IMR-90 (cell line): ENCODE measurements at regions not wholly inside any gene's neighbourhood (a gene's known extent, or its start where the extent isn't known, plus 50 kb on each side); places are given as distances from the start of the nearest gene placed in this dataset.

Experiments
- ATAC-seq: fragments of 200-7000 bp; cut with Tn5 transposase; 2 replicates; pipeline ENCODE4 v1.9.1; 2020; ENCODE audit warnings: low read depth, mild to moderate bottlenecking, moderate library complexity
- BruUV-seq: library from RNA; stranded (reverse); fragments of 400-500 nt; replicated peaks from 2 replicates; lab custom pipeline; 2021; lab: Mats Ljungman, UMichigan
- CTCF ChIA-PET: fragments of 300-600 bp; formaldehyde crosslinking; extraction: SDS; loops from one replicate; lab custom pipeline; 2021; ENCODE audit warnings: antibody characterized with exemption; lab: Yijun Ruan, JAX
- POLR2A ChIA-PET: fragments of 300-600 bp; sonication (Branson Sonifier 250); formaldehyde crosslinking; loops from one replicate; lab custom pipeline; 2022; ENCODE audit warnings: antibody characterized with exemption; ENCODE audit not compliant: unreplicated experiment; lab: Charles Lee
- DNase-seq: peaks from one replicate; pipeline ENCODE4 v3.0.0; 2013
- H2AFZ ChIP-seq: replicated peaks from 2 replicates; pipeline ENCODE3; 2013; ENCODE audit warnings: low read length, mild to moderate bottlenecking; ENCODE audit not compliant: poor library complexity
- H2AK5ac ChIP-seq: 2 replicates; pipeline ENCODE4 v1.6.1; 2013; ENCODE audit warnings: low read depth, low read length, inconsistent platforms
- H2AK9ac ChIP-seq: replicated peaks from 2 replicates; pipeline ENCODE3; 2013; ENCODE audit warnings: mild to moderate bottlenecking, low read depth, low read length, moderate library complexity; ENCODE audit not compliant: poor library complexity
- H2BK120ac ChIP-seq: 2 replicates; pipeline ENCODE4 v1.6.1; 2013; ENCODE audit warnings: low read depth, low read length, inconsistent platforms
- H2BK15ac ChIP-seq: 3 replicates; pipeline ENCODE4 v1.6.1; 2013; ENCODE audit warnings: low read depth, low read length, inconsistent platforms
- H2BK20ac ChIP-seq: 2 replicates; pipeline ENCODE4 v1.6.1; 2013; ENCODE audit warnings: low read depth, mild to moderate bottlenecking, inconsistent platforms, low read length, moderate library complexity
- H2BK5ac ChIP-seq: 2 replicates; pipeline ENCODE4 v1.6.1; 2013; ENCODE audit warnings: mild to moderate bottlenecking, low read depth, low read length, inconsistent platforms; ENCODE audit not compliant: poor library complexity, severe bottlenecking
- H3K14ac ChIP-seq: replicated peaks from 2 replicates; pipeline ENCODE4 v1.6.1; 2013; ENCODE audit warnings: low read depth, low read length, inconsistent platforms
- H3K18ac ChIP-seq: 2 replicates; pipeline ENCODE4 v1.6.1; 2013; ENCODE audit warnings: low read depth, low read length, control low read depth
- H3K23ac ChIP-seq: 2 replicates; pipeline ENCODE4 v1.6.1; 2013; ENCODE audit warnings: low read depth, low read length, inconsistent platforms
- H3K27ac ChIP-seq: 2 replicates; pipeline ENCODE4 v1.5.1; 2013; ENCODE audit warnings: mild to moderate bottlenecking, control low read depth, low read length; ENCODE audit not compliant: insufficient read depth
- H3K27me3 ChIP-seq: 2 replicates; pipeline ENCODE4 v1.6.1; 2013; ENCODE audit warnings: low read length; ENCODE audit not compliant: control insufficient read depth, insufficient read depth
- H3K36me3 ChIP-seq: 2 replicates; pipeline ENCODE4 v1.6.1; 2013; ENCODE audit warnings: low read length, mixed read lengths; ENCODE audit not compliant: control insufficient read depth, insufficient read depth
- H3K4ac ChIP-seq: 2 replicates; pipeline ENCODE4 v1.6.1; 2013; ENCODE audit warnings: low read depth, low read length, inconsistent platforms
- H3K4me1 ChIP-seq: 2 replicates; pipeline ENCODE4 v1.6.1; 2013; ENCODE audit warnings: low read length, mixed read lengths; ENCODE audit not compliant: control insufficient read depth, insufficient read depth
- H3K4me2 ChIP-seq: 2 replicates; pipeline ENCODE4 v1.6.1; 2013; ENCODE audit warnings: low read depth, mild to moderate bottlenecking, control low read depth, low read length, moderate library complexity
- H3K4me3 ChIP-seq: 2 replicates; pipeline ENCODE4 v1.5.1; 2013; ENCODE audit warnings: low read depth, mild to moderate bottlenecking, control low read depth, low read length, moderate library complexity; ENCODE audit not compliant: insufficient read depth
- H3K56ac ChIP-seq: 2 replicates; pipeline ENCODE4 v1.6.1; 2013; ENCODE audit warnings: low read length, inconsistent platforms; ENCODE audit not compliant: insufficient read depth; ENCODE audit errors: extremely low read depth
- H3K79me1 ChIP-seq, 2 experiments: 2 replicates each; pipeline ENCODE4 v1.6.1; 2013; ENCODE audit warnings: low read length in 2 of 2, inconsistent platforms in 1 of 2, low read depth in 1 of 2
- H3K9ac ChIP-seq: 2 replicates; pipeline ENCODE4 v1.6.1; 2013; ENCODE audit warnings: low read depth, low read length, control low read depth
- H3K9me1 ChIP-seq: 2 replicates; pipeline ENCODE4 v1.6.1; 2013; ENCODE audit warnings: low read length, inconsistent platforms; ENCODE audit not compliant: insufficient read depth
- H3K9me3 ChIP-seq: 2 replicates; pipeline ENCODE4 v1.6.1; 2013; ENCODE audit warnings: low read length; ENCODE audit not compliant: control insufficient read depth, insufficient read depth
- H4K20me1 ChIP-seq: 2 replicates; pipeline ENCODE4 v1.6.1; 2013; ENCODE audit warnings: low read length, inconsistent platforms; ENCODE audit not compliant: insufficient read depth
- H4K5ac ChIP-seq: 2 replicates; pipeline ENCODE4 v1.6.1; 2013; ENCODE audit warnings: mild to moderate bottlenecking, low read depth, low read length, control low read depth
- H4K8ac ChIP-seq, 2 experiments: 2 replicates each; pipeline ENCODE4 v1.6.1; 2013; ENCODE audit warnings: low read depth in 2 of 2, low read length in 2 of 2, control low read depth in 1 of 2, inconsistent platforms in 1 of 2
- H4K91ac ChIP-seq: 2 replicates; pipeline ENCODE4 v1.6.1; 2013; ENCODE audit warnings: low read depth, low read length, inconsistent platforms; ENCODE audit not compliant: insufficient read depth
- BHLHE40 ChIP-seq: fragments of 150-350 bp; IDR thresholded peaks from 2 replicates; pipeline ENCODE4 v1.6.1; 2016; ENCODE audit warnings: mild to moderate bottlenecking, low read depth, low read length
- CEBPB ChIP-seq: IDR thresholded peaks from 2 replicates; pipeline ENCODE4 v1.6.1; 2012; ENCODE audit warnings: low read depth, low read length, improper control_type of control experiment
- CHD1 ChIP-seq: IDR thresholded peaks from 2 replicates; pipeline ENCODE4 v1.6.1; 2012; ENCODE audit warnings: low read depth, low read length, improper control_type of control experiment
- FOS ChIP-seq: fragments of 150-350 bp; IDR thresholded peaks from 2 replicates; pipeline ENCODE4 v1.6.1; 2016; ENCODE audit warnings: low read depth, low read length
- MAFK ChIP-seq: IDR thresholded peaks from 2 replicates; pipeline ENCODE4 v1.6.1; 2012; ENCODE audit warnings: low read depth, low read length, improper control_type of control experiment
- MAZ ChIP-seq: IDR thresholded peaks from 2 replicates; pipeline ENCODE4 v1.6.1; 2012; ENCODE audit warnings: low read depth, mild to moderate bottlenecking, low read length, improper control_type of control experiment, moderate library complexity, borderline replicate concordance
- MXI1 ChIP-seq: IDR thresholded peaks from 2 replicates; pipeline ENCODE4 v1.6.1; 2012; ENCODE audit warnings: low read depth, mild to moderate bottlenecking, low read length, moderate library complexity, borderline replicate concordance
- NFE2L2 ChIP-seq: fragments of 150-350 bp; IDR thresholded peaks from 2 replicates; pipeline ENCODE4 v1.6.1; 2016; ENCODE audit warnings: low read depth, mild to moderate bottlenecking, low read length
- POLR2A ChIP-seq: IDR thresholded peaks from 2 replicates; pipeline ENCODE4 v1.6.1; 2012; ENCODE audit warnings: mild to moderate bottlenecking, low read depth, low read length
- RAD21 ChIP-seq: IDR thresholded peaks from 2 replicates; pipeline ENCODE4 v1.6.1; 2012; ENCODE audit warnings: low read length, improper control_type of control experiment
- RCOR1 ChIP-seq: IDR thresholded peaks from 2 replicates; pipeline ENCODE4 v1.6.1; 2012; ENCODE audit warnings: mild to moderate bottlenecking, low read length, improper control_type of control experiment; ENCODE audit not compliant: insufficient replicate concordance
- RFX5 ChIP-seq: IDR thresholded peaks from 2 replicates; pipeline ENCODE4 v1.8.0; 2012; ENCODE audit warnings: low read depth, mild to moderate bottlenecking, low read length, moderate library complexity
- SMC3 ChIP-seq: fragments of 150-350 bp; IDR thresholded peaks from 2 replicates; pipeline ENCODE4 v1.6.1; 2016; ENCODE audit warnings: low read depth, mild to moderate bottlenecking, antibody characterized with exemption, low read length, moderate library complexity
- WGBS, 2 experiments: methylation state at CpG; one replicate each; pipeline versions ENCODE4 v1.1.5 to v1.1.7; 2013; ENCODE audit warnings: missing lambda C conversion rate in 2 of 2; ENCODE audit not compliant: insufficient read length in 1 of 2; ENCODE audit errors: extremely low coverage in 2 of 2; 5-methylcytosine and 5-hydroxymethylcytosine counted together
- dilution Hi-C: fragments of 300-500 bp; cut with HindIII; formaldehyde crosslinking; loops from one replicate; pipeline ENCODE4 v1.14.3; 2018; ENCODE audit warnings: low sequenced_read_pairs; ENCODE audit not compliant: unreplicated experiment
- in situ Hi-C: fragments of 300-500 bp; cut with MboI; formaldehyde crosslinking; loops from 3 replicates; pipeline ENCODE4 v1.14.3; 2019; ENCODE audit warnings: low sequenced_read_pairs, inconsistent platforms, mixed read lengths
- intact Hi-C: fragments of 100-400 bp; cut with micrococcal nuclease; formaldehyde crosslinking; loops from 2 replicates; pipeline ENCODE4 v1.10.0; 2022
- TF ChIP-seq, protein P1 (sequence below): fragments of 150-350 bp; IDR thresholded peaks from 2 replicates; pipeline ENCODE4 v1.6.1; 2017; ENCODE audit warnings: mild to moderate bottlenecking, antibody characterized with exemption, low read length, low read depth
- TF ChIP-seq, protein P2 (sequence below): conservative IDR thresholded peaks from 2 replicates; pipeline ENCODE4 v1.5.1; 2012; ENCODE audit warnings: mild to moderate bottlenecking, low read depth, low read length, improper control_type of control experiment
- TF ChIP-seq, protein P3 (sequence below): fragments of 150-350 bp; IDR thresholded peaks from 2 replicates; pipeline ENCODE4 v1.6.1; 2016; ENCODE audit warnings: low read depth, mild to moderate bottlenecking, low read length, moderate library complexity, borderline replicate concordance

DNA sequence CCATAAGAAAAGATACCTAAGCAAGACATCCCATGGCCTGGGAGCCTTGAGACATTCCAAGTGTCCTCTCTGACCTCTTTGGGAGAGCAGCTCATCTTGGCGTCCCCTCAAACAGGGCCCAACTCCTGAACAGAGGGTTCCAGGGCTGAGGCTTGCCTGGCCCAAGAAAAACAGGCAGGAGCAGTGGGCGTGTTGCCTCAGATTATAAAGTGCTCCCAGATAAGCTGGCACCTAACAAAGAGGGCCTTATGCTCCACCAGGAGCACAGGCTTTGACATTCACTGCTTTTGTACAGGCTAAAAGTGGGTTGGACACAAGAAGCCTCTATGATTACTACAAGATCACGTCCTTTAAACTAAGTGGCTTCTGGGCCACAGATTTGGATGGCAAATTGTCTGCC, 193.1 kb downstream of the FGFR2 start:
- Histone ChIP-seq H3K27me3 (no peaks in the 10 kb centered on the region), H2AK5ac (no peak overlapping the region), H3K36me3 (no peaks in the 10 kb centered on the region), H3K4me1 (no peaks in the 10 kb centered on the region), H3K27ac (no peak overlapping the region), H2AFZ (no peak overlapping the region), H3K9me1 (no peaks in the 10 kb centered on the region), H3K4ac (no peak overlapping the region), H3K23ac (no peak overlapping the region), H4K8ac (no peak overlapping the region), H2BK5ac (no peak overlapping the region), H3K56ac (no peak overlapping the region), H2AK9ac (no peak overlapping the region), H3K4me3 (no peak overlapping the region), H3K9ac (no peak overlapping the region), H2BK120ac (no peak overlapping the region), H4K5ac (no peak overlapping the region), H3K9me3 (peaks cover 22% of the 10 kb centered on the region), H4K20me1 (no peaks in the 10 kb centered on the region), H3K14ac (no peak overlapping the region), H3K18ac (no peak overlapping the region), H2BK15ac (no peak overlapping the region), H4K91ac (no peak overlapping the region), H2BK20ac (no peak overlapping the region), H3K79me1 (no peaks in the 10 kb centered on the region), H3K4me2 (no peak overlapping the region)
- TF ChIP-seq, protein P1, sequence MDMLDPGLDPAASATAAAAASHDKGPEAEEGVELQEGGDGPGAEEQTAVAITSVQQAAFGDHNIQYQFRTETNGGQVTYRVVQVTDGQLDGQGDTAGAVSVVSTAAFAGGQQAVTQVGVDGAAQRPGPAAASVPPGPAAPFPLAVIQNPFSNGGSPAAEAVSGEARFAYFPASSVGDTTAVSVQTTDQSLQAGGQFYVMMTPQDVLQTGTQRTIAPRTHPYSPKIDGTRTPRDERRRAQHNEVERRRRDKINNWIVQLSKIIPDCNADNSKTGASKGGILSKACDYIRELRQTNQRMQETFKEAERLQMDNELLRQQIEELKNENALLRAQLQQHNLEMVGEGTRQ: no peak
- no peak for TF ChIP-seq MAFK
- no peak for TF ChIP-seq RFX5
- TF ChIP-seq, protein P2, sequence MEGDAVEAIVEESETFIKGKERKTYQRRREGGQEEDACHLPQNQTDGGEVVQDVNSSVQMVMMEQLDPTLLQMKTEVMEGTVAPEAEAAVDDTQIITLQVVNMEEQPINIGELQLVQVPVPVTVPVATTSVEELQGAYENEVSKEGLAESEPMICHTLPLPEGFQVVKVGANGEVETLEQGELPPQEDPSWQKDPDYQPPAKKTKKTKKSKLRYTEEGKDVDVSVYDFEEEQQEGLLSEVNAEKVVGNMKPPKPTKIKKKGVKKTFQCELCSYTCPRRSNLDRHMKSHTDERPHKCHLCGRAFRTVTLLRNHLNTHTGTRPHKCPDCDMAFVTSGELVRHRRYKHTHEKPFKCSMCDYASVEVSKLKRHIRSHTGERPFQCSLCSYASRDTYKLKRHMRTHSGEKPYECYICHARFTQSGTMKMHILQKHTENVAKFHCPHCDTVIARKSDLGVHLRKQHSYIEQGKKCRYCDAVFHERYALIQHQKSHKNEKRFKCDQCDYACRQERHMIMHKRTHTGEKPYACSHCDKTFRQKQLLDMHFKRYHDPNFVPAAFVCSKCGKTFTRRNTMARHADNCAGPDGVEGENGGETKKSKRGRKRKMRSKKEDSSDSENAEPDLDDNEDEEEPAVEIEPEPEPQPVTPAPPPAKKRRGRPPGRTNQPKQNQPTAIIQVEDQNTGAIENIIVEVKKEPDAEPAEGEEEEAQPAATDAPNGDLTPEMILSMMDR: no peak
- TF ChIP-seq BHLHE40: no peak
- no peak for TF ChIP-seq RCOR1
- TF ChIP-seq, protein P3, sequence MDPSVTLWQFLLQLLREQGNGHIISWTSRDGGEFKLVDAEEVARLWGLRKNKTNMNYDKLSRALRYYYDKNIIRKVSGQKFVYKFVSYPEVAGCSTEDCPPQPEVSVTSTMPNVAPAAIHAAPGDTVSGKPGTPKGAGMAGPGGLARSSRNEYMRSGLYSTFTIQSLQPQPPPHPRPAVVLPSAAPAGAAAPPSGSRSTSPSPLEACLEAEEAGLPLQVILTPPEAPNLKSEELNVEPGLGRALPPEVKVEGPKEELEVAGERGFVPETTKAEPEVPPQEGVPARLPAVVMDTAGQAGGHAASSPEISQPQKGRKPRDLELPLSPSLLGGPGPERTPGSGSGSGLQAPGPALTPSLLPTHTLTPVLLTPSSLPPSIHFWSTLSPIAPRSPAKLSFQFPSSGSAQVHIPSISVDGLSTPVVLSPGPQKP: no peak
- no peak for TF ChIP-seq FOS
- TF ChIP-seq RAD21: no peak
- TF ChIP-seq POLR2A: no peak
- TF ChIP-seq MXI1: no peak
- no peak for TF ChIP-seq SMC3
- no peak for TF ChIP-seq MAZ
- no peak for TF ChIP-seq CEBPB
- TF ChIP-seq CHD1: no peak
- TF ChIP-seq NFE2L2: no peak
- intact Hi-C loops: no loop called here
- no TSS peak for BruUV-seq
- WGBS, 2 experiments: 29% methylated on average over 1 of the region's 3 CpGs; no CpG with 5 or more reads in 1 of the 2 experiments
- no peak for ATAC-seq
- DNase-seq: no peak
- dilution Hi-C loops: no loop called here
- in situ Hi-C loops: no loop called here
- POLR2A ChIA-PET: no interaction called here
- CTCF ChIA-PET: no interaction called here
